ENCODE measurements at regions not wholly inside any gene's neighbourhood (a gene's known extent, or its start where the extent isn't known, plus 50 kb on each side); places are given as distances from the start of the nearest gene placed in this dataset.

GRCh38 chr3:124653071-124653796 is 77.0 kb upstream of the UMPS start:
- Histone ChIP-seq H3K36me3 (peaks cover 0 to 12% (median 7%) of the 10 kb centered on the region in 4 donors), H3K9me3 (no peaks in the 10 kb centered on the region), H3K27ac (peak overlapping the region in 1 of 3 donors; percentile 83), H3K4me1 (peaks cover 0 to 34% (median 8%) of the 10 kb centered on the region in 4 donors), H3K4me3 (no peak overlapping the region), H3K27me3 (no peaks in the 10 kb centered on the region)
- no peak for ATAC-seq
- no peak for DNase-seq
- no peak for TF ChIP-seq CTCF (IDR thresholded peaks at IDR 0.05)
- TF ChIP-seq POLR2A (IDR thresholded peaks at IDR 0.05), result no peak
- intact Hi-C loops (cut with DNase I), result no loop called here
- 93% methylated on average over 3 of the region's 3 CpGs for WGBS (ENCODE audit: insufficient coverage, low coverage, low lambda C conversion rate, missing lambda C conversion rate)

- WGBS (ENCODE audit: insufficient coverage, low coverage, low lambda C conversion rate, missing lambda C conversion rate), result 43% methylated on average over 4 of the region's 4 CpGs
- ATAC-seq, result peak; percentile 56 to 76 (median 60)
Observed at GRCh38 chr3:124653797-124654469, 76.3 kb upstream of the UMPS start.

GRCh38 chr3:124654470-124654845 is 75.8 kb upstream of the UMPS start:
- ATAC-seq, result peak; percentile 83 to 96 (median 86)
- TF ChIP-seq CTCF (IDR thresholded peaks at IDR 0.05), result no peak
- TF ChIP-seq POLR2A (IDR thresholded peaks at IDR 0.05), result no peak

More at GRCh38 chr3:124653797-124654469, 76.3 kb upstream of the UMPS start:
- intact Hi-C loops (cut with DNase I), result no loop called here
- no peaks in the 10 kb centered on the region for H3K27me3 ChIP-seq
- H3K27ac ChIP-seq, result peak overlapping the region; percentile 0 to 83 (median 16)
- peaks cover 0 to 19% (median 10%) of the 10 kb centered on the region in 4 donors for H3K36me3 ChIP-seq
- no peak for DNase-seq
- no peak overlapping the region for H3K4me3 ChIP-seq
- TF ChIP-seq POLR2A (IDR thresholded peaks at IDR 0.05) (no peak), CTCF (IDR thresholded peaks at IDR 0.05) (no peak)
- no peaks in the 10 kb centered on the region for H3K9me3 ChIP-seq
- H3K4me1 ChIP-seq, result peaks cover 0 to 34% (median 8%) of the 10 kb centered on the region in 4 donors

GRCh38 chr3:124656531-124656930 is 73.7 kb upstream of the UMPS start:
- DNase-seq, result no peak
- 83% methylated on average over 2 of the region's 7 CpGs for WGBS (ENCODE audit: insufficient coverage, low coverage, low lambda C conversion rate, missing lambda C conversion rate)
- Histone ChIP-seq H3K36me3 (peaks cover 0 to 19% (median 10%) of the 10 kb centered on the region in 4 donors), H3K4me3 (no peak overlapping the region), H3K4me1 (peaks cover 0 to 34% (median 8%) of the 10 kb centered on the region in 4 donors), H3K27me3 (no peaks in the 10 kb centered on the region), H3K27ac (no peak overlapping the region), H3K9me3 (no peaks in the 10 kb centered on the region)
- intact Hi-C loops (cut with DNase I), result no loop called here
- ATAC-seq, result no peak
- TF ChIP-seq CTCF (IDR thresholded peaks at IDR 0.05) (no peak), POLR2A (IDR thresholded peaks at IDR 0.05) (no peak)

More at GRCh38 chr3:124654470-124654845, 75.8 kb upstream of the UMPS start:
- no peaks in the 10 kb centered on the region for H3K27me3 ChIP-seq
- intact Hi-C loops (cut with DNase I), result no loop called here
- peaks cover 0 to 19% (median 10%) of the 10 kb centered on the region in 4 donors for H3K36me3 ChIP-seq
- H3K4me3 ChIP-seq, result no peak overlapping the region
- no peaks in the 10 kb centered on the region for H3K9me3 ChIP-seq
- H3K27ac ChIP-seq, result peak overlapping the region; percentile 0 to 83 (median 16)
- peaks cover 0 to 34% (median 8%) of the 10 kb centered on the region in 4 donors for H3K4me1 ChIP-seq
- DNase-seq, result peak in 2 of 3 donors; percentile 66 to 83

Data from right lobe of liver (tissue), 6 donors.